ENCODE measurements at regions not wholly inside any gene's neighbourhood (a gene's known extent, or its start where the extent isn't known, plus 50 kb on each side); places are given as distances from the start of the nearest gene placed in this dataset.

DNA sequence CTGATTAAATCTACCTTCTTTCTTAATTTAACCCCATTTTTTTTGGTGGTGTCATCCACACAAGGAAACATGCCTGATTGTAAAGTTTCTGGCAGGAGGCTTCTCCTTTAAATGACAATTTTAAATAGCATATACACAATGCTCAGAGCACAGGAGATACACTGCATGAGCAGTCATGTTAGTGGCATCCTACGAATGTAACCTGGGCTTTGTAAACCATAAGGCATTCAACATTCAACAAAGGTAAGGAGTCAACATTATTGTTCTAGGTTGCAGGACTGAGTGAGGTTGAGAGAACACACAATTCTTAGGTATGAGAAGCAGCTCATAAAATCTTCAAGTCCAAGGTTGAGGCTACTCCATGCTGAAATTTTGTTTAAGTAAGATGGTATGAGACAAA is 266.6 kb upstream of the SIX2 start:
- H3K36me3 ChIP-seq (ENCODE audit: control insufficient read depth in 2 of 2, extremely low read depth in 1 of 2, insufficient read depth in 2 of 2, low read length in 2 of 2) = no peaks in the 10 kb centered on the region
- H2AFZ ChIP-seq (ENCODE audit: control insufficient read depth, low read length) = no peak overlapping the region
- no peak for FAIRE-seq
- H3K4me3 ChIP-seq (ENCODE audit: control insufficient read depth in 2 of 3, extremely low read depth in 1 of 3, insufficient read depth in 2 of 3, low read depth in 1 of 3, low read length in 3 of 3) = no peak overlapping the region
- no peaks in the 10 kb centered on the region for H3K9me3 ChIP-seq (ENCODE audit: control insufficient read depth, low read depth, low read length)
- H3K79me2 ChIP-seq (ENCODE audit: control insufficient read depth, insufficient read depth, low read length) = no peaks in the 10 kb centered on the region
- H3K4me2 ChIP-seq (ENCODE audit: control insufficient read depth, extremely low read depth, insufficient read depth, low read depth, low read length) = no peak overlapping the region
- dilution Hi-C loops (cut with MboI; ENCODE audit: extremely low pct_ligation_motif_present, low sequenced_read_pairs) = no loop called here
- TF ChIP-seq, protein P1, sequence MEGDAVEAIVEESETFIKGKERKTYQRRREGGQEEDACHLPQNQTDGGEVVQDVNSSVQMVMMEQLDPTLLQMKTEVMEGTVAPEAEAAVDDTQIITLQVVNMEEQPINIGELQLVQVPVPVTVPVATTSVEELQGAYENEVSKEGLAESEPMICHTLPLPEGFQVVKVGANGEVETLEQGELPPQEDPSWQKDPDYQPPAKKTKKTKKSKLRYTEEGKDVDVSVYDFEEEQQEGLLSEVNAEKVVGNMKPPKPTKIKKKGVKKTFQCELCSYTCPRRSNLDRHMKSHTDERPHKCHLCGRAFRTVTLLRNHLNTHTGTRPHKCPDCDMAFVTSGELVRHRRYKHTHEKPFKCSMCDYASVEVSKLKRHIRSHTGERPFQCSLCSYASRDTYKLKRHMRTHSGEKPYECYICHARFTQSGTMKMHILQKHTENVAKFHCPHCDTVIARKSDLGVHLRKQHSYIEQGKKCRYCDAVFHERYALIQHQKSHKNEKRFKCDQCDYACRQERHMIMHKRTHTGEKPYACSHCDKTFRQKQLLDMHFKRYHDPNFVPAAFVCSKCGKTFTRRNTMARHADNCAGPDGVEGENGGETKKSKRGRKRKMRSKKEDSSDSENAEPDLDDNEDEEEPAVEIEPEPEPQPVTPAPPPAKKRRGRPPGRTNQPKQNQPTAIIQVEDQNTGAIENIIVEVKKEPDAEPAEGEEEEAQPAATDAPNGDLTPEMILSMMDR (optimal IDR thresholded peaks at IDR 0.05 in 1 of 3, IDR thresholded peaks at IDR 0.05 in 1 of 3, conservative IDR thresholded peaks at IDR 0.05 in 1 of 3; ENCODE audit: extremely low read depth in 1 of 3, insufficient read depth in 2 of 3, low read length in 3 of 3) = no peak
- no peak for TF ChIP-seq EZH2 (IDR thresholded peaks at IDR 0.05; ENCODE audit: low read length)
- peaks cover 4% of the 10 kb centered on the region for H3K4me1 ChIP-seq (ENCODE audit: control insufficient read depth, extremely low read depth, insufficient read depth, low read length)
- H3K9me1 ChIP-seq (ENCODE audit: control insufficient read depth, extremely low read depth, insufficient read depth, low read length) = no peaks in the 10 kb centered on the region
- no peaks in the 10 kb centered on the region for H4K20me1 ChIP-seq (ENCODE audit: control insufficient read depth, extremely low read depth, insufficient read depth, low read length)
- H3K27ac ChIP-seq (ENCODE audit: control insufficient read depth, insufficient read depth, low read length) = no peak overlapping the region
- peaks cover 27% of the 10 kb centered on the region for H3K27me3 ChIP-seq (ENCODE audit: control insufficient read depth, extremely low read depth, insufficient read depth, low read length)
- DNase-seq (ENCODE audit: low read depth, low spot score) = peak; percentile 19
- no peak overlapping the region for H3K9ac ChIP-seq (ENCODE audit: control insufficient read depth, extremely low read depth, insufficient read depth, low read length)

DNA sequence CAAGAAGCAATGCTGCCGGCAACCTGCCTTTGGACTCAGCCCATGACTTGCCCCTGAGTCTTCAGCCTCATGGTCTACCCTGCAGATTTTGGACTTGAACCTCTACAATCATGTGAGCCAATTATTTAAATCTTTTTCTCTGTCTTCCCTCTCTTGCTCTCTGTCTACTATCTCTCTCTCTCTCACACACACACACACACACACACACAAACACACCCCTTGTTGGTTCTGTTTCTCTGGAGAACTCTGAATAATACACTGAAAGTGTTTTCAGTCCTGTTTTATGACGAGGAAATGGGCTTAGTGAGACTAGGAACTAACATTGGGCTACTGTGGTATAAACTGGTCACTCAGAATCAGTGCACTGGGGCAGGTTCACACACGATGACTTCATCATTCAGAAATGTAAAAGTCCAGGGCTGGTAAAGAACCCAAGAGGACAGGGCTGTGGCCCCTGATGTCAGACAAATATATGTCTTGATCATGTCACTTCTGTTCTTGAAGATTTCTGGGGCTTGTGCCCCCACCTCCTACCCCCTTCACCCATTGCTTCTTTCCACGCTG is 266.1 kb upstream of the SIX2 start:
- Histone ChIP-seq H3K27ac (ENCODE audit: control insufficient read depth, insufficient read depth, low read length) (no peak overlapping the region), H4K20me1 (ENCODE audit: control insufficient read depth, extremely low read depth, insufficient read depth, low read length) (no peaks in the 10 kb centered on the region), H3K9me1 (ENCODE audit: control insufficient read depth, extremely low read depth, insufficient read depth, low read length) (no peaks in the 10 kb centered on the region), H2AFZ (ENCODE audit: control insufficient read depth, low read length) (no peak overlapping the region), H3K4me3 (ENCODE audit: control insufficient read depth in 2 of 3, extremely low read depth in 1 of 3, insufficient read depth in 2 of 3, low read depth in 1 of 3, low read length in 3 of 3) (no peak overlapping the region), H3K9ac (ENCODE audit: control insufficient read depth, extremely low read depth, insufficient read depth, low read length) (no peak overlapping the region), H3K9me3 (ENCODE audit: control insufficient read depth, low read depth, low read length) (no peaks in the 10 kb centered on the region), H3K4me2 (ENCODE audit: control insufficient read depth, extremely low read depth, insufficient read depth, low read depth, low read length) (no peak overlapping the region), H3K36me3 (ENCODE audit: control insufficient read depth in 2 of 2, extremely low read depth in 1 of 2, insufficient read depth in 2 of 2, low read length in 2 of 2) (no peaks in the 10 kb centered on the region), H3K27me3 (ENCODE audit: control insufficient read depth, extremely low read depth, insufficient read depth, low read length) (peaks cover 28% of the 10 kb centered on the region), H3K4me1 (ENCODE audit: control insufficient read depth, extremely low read depth, insufficient read depth, low read length) (peaks cover 4% of the 10 kb centered on the region), H3K79me2 (ENCODE audit: control insufficient read depth, insufficient read depth, low read length) (no peaks in the 10 kb centered on the region)
- FAIRE-seq (no peak), DNase-seq (ENCODE audit: low read depth, low spot score) (no peak)
- TF ChIP-seq, protein P1 (optimal IDR thresholded peaks at IDR 0.05 in 1 of 3, IDR thresholded peaks at IDR 0.05 in 1 of 3, conservative IDR thresholded peaks at IDR 0.05 in 1 of 3; ENCODE audit: extremely low read depth in 1 of 3, insufficient read depth in 2 of 3, low read length in 3 of 3) = no peak
- TF ChIP-seq EZH2 (IDR thresholded peaks at IDR 0.05; ENCODE audit: low read length) = no peak
- dilution Hi-C loops (cut with MboI; ENCODE audit: extremely low pct_ligation_motif_present, low sequenced_read_pairs) = no loop called here

Measured in keratinocyte (primary cell).